Esophagus squamous epithelium (tissue), 4 donors: ENCODE measurements at regions not wholly inside any gene's neighbourhood (a gene's known extent, or its start where the extent isn't known, plus 50 kb on each side); places are given as distances from the start of the nearest gene placed in this dataset.

Experiments
- POLR2A ChIP-seq, 4 donors: fragments of 450-650 bp; IDR thresholded peaks; one replicate each; pipeline ENCODE4 v1.6.1; 2017; ENCODE audit warnings: antibody characterized with exemption in 4 of 4, mild to moderate bottlenecking in 4 of 4, moderate library complexity in 3 of 4
- TF ChIP-seq, protein P1 (sequence below), 6 experiments: fragments of 450-650 bp in 4 of 6; fragments of 200-600 bp in 2 of 6; sonication (generic) in 2 of 6; IDR thresholded peaks; one replicate each; pipeline ENCODE4 v1.5.1; 2016 to 2019; ENCODE audit warnings: antibody characterized with exemption in 6 of 6, mild to moderate bottlenecking in 4 of 6, moderate library complexity in 4 of 6

DNA sequence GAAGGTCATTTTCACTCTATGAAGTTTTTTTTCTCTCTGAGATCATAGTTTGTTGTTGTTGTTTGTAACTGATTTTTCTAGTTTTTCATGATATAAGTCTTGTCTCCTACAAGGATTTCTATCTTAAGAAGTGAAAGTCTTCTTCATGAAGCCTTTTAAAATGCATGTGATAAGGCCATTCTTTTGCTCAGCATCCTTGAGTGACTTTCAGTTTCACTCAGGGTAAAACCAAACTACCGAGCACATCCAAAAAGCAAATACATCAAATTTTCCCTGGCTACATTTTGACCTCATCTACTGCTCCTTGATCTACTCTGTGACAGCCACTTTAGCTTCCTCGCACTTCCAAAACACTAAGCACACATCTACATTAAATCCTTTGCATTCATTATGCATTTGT lies 580.7 kb downstream of the KCTD8 start:
- TF ChIP-seq, protein P1, sequence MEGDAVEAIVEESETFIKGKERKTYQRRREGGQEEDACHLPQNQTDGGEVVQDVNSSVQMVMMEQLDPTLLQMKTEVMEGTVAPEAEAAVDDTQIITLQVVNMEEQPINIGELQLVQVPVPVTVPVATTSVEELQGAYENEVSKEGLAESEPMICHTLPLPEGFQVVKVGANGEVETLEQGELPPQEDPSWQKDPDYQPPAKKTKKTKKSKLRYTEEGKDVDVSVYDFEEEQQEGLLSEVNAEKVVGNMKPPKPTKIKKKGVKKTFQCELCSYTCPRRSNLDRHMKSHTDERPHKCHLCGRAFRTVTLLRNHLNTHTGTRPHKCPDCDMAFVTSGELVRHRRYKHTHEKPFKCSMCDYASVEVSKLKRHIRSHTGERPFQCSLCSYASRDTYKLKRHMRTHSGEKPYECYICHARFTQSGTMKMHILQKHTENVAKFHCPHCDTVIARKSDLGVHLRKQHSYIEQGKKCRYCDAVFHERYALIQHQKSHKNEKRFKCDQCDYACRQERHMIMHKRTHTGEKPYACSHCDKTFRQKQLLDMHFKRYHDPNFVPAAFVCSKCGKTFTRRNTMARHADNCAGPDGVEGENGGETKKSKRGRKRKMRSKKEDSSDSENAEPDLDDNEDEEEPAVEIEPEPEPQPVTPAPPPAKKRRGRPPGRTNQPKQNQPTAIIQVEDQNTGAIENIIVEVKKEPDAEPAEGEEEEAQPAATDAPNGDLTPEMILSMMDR (IDR thresholded peaks at IDR 0.05) = no peak
- TF ChIP-seq POLR2A (IDR thresholded peaks at IDR 0.05) = no peak
